Activated gamma-delta T cell treated with anti-CD3 and anti-CD28 coated beads, Interleukin-2, amount 50 U/mL, for 16 hours (primary cell): ENCODE measurements at regions not wholly inside any gene's neighbourhood (a gene's known extent, or its start where the extent isn't known, plus 50 kb on each side); places are given as distances from the start of the nearest gene placed in this dataset.
"Not testable (repeated sequence)": the region's sequence is repeated elsewhere in the genome, so short reads cannot be mapped to it uniquely, and the experiment has no call there.

ENCODE experiments used
- DNase-seq: peaks from one replicate; pipeline ENCODE4 v3.0.0-alpha.2; 2020; ENCODE audit warnings: low read depth

DNA sequence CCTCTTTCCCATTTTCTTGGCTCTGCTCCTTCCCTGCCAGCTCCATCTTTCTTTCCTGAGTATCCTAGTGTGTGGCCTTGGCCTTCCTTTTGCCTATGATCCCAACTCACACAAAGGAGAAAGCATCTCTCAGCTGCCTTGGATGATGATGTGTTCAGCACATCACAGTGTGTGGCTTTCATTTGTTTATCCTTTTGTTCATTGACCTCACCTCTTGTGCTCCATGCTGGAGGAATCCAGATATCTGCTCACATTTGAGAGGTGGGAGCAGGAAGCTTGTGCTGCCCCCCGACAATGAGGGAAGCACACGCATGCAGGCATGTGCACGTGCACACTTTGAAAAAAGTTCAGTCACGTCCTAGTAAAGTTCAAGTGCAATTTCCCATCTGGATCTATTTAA lies 131.0 kb downstream of the SMIM20 start:
- no peak for DNase-seq

DNA sequence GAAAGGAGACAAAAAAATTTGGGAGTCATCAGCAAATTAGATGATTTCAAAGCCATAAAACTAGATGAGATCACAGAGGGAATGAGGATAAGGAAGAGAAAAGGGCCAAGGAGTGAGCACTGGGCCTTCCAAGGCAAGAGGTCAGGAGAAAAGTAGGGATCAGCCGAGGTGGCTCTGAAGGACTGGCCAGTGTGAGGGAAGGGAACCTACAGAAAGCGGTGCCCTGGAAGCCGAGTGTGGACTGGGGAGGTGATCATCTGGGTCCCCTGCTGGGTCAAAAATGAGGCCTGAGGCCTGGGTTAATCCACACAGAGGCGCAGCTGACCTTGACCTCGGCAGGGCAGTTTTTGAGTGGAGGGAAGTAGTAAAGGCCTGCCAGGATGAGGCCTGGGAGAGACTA lies 133.8 kb downstream of the SMIM20 start:
- no peak for DNase-seq

DNA sequence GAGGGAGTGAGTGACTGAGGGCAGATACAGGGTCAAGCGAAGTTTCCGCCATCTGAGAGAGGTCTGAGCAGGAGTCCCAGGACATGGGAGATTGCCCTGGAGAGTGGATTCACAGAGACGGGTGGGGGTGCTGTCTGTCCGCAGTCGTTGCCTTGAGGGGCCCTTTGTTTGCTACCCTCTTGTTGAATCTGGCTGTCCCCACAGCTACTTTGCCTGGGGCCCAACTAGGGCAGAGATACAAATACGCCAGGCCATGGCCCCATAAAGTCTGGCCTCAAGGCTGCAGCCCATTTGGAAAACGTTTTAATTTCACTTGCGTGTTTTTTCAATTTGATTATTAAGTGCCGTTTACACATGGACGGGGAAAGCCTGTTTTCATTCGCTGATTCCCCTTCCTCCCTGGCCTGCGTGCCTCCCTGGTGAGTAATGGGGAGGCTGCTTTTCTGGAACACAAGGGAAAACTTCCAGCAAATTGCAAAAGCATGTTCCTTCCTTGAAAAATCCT lies 134.4 kb downstream of the SMIM20 start:
- DNase-seq: no peak

DNA sequence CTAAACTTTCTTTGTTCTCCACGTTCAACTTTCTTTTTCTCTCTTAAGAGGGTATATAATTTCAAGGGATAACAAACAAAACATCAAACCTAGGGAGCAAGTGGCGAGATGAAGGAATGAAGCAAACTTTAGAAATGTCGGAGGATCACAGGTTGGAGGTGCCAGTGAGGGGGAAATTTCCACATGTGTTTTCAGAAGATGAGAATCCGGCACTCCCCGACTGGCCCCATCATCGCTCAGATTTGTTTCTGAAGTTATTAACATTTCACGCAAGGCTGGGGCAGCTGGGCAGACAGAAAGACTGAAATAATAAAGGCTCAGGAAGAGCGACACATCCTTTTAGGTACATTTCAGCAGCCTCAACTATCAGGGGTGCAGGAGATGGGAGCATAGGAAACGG lies 134.9 kb downstream of the SMIM20 start:
- DNase-seq: no peak

DNA sequence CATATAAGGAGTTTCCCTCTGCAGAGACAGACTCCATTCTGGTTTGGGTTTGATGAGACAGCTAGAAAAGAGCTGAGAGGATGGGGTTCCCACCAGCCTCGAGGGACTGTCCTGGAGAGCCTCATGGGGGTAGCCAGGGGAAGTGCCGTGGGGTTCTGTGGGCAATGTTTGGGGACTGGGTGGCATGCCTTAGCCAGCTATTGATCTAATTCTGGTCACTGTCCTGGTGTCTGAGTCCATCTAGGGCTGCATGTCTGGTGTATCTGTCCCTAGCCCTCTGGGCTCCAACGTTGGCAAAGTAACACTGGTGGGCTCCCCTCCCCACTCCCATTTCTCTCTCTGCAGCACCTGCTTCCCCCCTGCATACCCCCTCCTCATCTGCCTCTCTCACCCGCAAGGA lies 135.4 kb downstream of the SMIM20 start:
- no peak for DNase-seq

DNA sequence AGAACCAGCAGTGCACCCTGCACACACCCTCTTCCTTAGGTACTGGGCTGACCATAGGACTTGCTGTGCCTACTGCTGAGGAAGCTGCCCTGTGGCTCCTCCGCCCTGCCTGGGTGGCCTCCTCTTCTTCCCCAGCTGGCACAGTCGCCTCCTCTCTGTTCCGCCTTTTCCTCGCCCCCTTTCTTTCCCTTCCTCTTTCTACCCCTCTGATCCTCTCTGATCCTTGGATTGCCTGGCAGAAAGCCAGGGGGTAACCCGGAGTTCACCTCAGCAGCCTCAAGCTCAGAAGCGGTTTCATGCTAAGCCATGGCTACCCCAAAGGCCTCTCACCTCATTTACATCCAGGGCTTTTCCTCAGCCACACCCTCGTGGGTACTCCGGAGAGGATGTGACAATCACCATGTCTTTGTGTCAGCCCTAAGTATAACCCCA lies 136.2 kb downstream of the SMIM20 start:
- DNase-seq: no peak

DNA sequence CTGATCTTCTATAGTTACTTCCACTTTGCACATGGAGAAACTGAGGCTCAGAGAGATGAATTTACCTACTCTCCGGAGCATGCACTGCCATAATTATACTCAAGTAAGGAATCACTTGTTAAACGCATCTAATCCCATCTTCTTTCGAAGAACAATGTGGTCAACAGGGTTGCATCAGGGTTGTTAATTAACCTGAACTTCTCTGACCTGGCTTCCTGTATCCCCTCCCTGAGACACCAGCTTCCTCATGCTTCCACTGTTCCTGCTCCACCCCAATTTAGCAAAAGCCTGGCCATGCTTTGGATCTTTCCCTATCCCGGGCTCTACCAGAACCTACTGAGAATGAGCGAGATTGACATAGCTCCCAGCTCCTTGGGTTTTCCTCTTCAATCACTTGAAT lies 136.7 kb downstream of the SMIM20 start:
- DNase-seq: no peak

DNA sequence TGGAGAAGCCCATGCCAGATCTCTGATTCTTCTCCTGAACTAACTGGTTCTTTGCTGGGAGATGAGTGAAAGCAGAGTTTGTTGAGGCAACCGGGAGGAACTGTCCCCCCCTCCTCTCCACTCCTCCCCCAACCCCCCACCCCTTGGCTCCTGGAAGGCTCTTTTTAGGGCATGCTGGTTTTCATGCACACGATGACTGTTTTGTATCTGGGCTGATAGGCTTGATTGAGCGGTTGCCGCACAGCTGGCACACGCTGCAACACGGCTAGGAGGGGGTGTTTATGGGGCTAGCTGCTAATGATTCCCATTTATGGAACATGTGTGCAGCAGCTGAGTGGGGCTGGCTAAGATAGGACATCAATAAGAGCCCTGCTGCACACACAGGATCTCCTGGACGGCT lies 137.2 kb downstream of the SMIM20 start:
- DNase-seq: no peak

DNA sequence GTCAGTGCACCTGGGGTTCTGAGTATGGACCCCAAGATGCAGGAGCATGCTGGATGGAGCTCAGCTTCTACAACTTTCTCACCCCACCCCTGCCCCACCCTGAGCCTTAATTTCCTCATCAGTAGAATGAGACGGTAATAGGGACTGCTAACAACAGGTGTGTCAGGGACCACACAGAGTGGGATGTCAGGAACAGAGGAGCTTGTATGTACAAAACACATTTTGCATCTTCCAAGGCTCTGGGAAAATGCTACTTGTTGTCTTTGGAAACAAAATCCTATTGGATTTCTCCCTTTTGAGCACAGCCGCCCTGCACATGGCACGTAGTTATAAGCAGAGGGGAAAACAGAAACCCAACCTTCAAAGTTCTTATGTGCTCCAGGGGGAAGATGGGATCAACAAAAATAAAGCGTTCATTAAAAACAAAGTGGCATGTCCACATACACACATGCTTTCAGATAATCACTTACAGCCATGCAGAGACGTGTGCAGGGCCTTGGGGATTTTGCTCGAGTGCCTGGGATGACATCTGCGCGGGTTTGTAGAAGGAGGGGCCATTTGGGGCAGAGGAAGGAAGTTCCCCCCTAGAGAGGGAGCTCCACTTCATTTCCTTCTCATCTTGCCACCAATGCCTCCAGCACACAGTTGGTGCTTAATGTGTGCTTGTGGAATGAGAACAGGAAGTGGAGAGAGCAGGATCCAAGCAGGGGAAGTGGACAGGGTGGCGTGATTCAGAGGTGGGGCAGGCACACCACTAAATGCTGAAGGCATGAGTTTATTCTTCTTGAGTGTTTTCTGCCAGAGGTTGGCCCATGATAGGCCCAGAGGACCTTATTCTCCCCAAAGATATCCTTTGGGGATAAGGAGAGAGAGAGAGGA lies 138.9 kb downstream of the SMIM20 start:
- no peak for DNase-seq

DNA sequence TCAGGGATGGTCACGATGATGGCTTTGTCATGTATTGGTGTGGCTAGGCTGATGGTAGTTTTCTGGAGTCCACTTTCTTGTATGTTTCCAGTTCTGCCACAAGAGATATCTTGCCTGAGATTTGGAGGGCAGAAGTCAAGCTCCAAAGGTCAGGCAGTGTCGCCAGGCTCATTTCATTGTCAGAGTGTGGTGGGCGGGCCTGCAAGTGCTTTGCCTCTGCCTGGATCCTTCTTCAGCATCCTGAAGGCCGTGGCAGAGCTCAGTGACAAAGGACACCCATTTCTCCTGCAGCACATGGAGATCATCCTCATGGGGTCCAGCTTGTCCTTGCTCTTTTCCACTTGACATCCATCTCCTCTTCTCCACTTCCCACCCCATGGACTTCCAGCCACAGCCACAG lies 139.7 kb downstream of the SMIM20 start:
- DNase-seq: no peak

DNA sequence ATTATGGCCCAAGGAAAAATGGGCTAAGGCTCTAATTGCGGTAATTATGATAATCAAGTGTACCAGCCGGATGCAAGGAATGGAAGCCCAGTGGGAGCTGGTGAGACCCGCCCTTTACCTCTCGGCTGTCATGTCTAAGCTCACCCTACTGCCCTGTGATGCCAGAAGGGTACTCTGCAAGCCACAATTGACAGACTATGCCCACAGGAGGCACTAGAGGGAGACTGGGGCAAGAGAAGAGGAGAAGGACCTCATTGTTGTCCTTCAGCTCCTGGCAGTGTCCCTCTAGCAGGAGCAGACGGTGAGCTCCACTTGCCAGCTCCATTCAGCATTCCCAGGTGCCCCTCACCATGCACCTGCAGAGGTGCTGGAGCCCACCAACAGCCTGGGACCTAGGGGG lies 141.8 kb downstream of the SMIM20 start:
- no peak for DNase-seq

DNA sequence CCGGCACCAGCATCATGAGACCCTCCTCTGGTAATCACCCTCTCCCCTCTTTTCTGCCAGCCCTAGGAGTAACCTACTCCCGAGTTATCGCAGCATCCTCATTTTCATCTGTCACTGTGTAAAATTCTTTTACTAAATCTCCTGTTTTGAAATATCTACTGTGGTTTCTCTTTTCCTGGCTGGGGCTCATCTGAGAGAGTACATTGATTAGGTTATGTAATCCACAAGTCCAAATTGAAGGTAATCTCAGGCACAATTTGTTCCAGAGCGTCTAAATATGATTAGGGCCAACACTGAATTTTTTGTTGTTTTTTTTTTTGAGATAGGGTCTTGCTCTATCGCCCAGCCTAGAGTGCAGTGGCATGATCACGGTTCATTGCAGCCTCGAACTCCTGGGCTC lies 142.4 kb downstream of the SMIM20 start:
- no peak for DNase-seq

DNA sequence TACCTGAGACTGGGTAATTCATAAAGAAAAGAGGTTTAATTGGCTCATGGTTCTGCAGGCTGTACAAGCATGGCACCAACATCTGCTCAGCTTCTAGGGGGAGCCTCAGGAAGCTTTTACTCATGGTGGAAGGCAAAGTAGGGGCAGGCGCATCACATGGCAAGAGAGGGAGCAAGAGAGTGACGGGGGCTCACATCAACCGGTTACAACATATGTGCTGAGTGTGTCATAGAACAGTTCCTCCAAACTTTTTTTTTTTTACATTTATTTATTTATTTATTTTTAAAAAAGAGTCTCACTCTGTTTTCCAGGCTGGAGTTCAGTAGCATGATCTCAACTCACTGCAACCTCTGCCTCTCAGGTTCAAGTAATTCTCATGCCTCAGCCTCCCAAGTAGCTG lies 143.8 kb downstream of the SMIM20 start:
- not testable (repeated sequence) for DNase-seq

DNA sequence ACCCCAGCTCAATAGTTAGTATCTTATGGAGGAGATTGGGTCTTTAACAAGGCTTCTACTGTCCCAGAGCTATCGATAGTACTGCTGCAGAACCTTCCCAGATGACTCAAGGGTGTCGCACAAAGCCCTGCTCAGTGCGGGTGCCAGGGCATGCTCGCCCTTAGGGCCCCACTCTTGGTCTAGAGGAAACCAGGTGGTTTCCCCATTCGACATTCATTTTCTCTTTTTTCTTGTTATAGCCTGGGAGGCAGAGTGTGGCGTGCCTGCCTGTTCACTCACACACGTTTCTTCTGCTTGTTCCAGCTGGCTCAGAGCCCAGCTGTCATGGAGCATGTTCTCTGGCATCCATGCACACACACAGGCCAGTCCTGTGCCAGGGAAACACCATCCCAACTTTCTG lies 144.5 kb downstream of the SMIM20 start:
- no peak for DNase-seq

DNA sequence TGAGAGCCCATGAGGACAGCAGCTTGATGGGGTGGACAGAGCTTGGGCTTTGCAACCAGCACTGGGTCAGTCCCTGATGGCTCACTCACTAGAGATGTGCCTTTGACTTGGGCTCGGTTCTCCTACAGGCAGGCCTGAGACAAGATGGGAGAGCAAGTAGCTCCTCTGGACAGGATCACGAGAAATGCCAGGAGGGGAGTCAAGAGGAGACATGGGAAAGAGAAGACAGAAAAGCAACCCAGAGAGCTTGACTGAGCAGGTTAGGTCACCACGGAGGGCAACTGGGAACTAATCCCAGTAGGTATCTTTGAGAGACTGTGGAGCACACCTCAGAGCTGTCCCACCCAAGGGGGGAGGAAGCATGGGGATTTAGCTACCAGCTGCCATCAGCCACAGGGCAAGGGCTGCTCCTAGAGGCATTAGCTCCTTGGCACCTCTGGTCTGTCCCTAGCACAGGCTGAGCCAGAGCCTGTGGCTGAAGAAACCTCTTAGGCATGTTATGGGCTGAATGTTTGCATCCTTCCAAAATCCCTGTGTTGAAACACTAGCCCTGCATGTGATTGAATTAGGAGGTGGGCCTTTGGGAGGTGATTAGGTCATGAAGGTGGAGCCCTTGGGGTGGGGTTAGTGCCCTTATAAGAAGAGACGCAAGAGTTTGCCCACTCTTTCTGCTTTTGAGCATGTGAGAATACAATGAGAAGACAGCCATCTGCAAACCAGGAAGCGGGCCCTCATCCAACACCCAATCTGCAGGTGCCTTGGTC lies 145.6 kb downstream of the SMIM20 start:
- no peak for DNase-seq

DNA sequence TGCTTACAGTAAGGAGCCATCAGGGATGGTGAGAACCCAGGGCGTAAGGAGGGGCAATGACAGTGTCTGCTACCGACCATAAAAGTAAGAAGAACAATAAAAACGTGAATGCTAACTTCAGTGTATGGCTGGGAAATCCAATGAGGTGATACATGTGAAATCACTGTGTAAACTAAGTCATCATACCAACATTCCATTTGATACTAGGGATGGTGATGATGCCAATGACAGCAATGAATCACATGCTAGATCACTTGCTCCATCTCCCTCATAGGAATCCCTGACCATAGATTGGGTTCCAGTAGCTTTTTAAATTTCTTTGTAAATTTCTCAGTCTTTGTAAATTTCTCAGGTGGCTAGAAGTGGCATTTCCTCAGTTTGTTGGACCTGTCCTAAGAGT lies 146.3 kb downstream of the SMIM20 start:
- DNase-seq: no peak

DNA sequence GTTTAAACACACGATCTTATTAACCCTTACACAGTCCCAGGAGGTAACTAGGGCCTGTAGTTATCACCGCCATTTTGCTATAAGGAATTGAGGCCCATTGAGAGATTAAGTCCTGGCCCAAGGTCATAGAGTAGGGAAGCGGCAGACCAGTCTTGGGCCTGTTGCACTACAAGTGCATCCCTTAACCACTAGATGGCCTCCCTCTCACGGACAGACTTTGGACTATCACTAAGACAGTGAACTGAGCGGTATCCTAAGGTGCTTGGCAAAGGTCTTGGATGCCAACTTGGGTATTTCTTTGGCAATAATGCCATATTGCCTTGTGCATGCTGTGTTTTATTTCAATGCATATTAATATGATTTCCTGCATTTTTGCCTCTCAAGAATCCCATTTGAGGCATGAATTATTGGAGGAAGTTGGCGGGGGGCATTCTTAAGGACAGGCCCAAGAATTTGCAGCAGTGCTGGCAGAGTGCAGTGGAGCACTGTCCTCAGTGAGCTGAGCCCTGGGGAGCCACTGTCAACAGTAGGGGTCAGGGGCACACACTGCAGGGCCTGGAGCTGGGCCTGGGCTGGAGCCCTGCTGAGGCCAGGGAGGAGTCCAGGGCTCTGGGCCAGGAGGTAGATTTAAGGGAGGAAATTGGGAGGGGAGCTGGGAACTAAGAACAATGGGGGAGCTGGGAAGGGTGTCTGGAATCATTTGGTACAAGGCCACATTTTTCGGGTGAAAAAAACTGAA lies 147.4 kb downstream of the SMIM20 start:
- DNase-seq: no peak

DNA sequence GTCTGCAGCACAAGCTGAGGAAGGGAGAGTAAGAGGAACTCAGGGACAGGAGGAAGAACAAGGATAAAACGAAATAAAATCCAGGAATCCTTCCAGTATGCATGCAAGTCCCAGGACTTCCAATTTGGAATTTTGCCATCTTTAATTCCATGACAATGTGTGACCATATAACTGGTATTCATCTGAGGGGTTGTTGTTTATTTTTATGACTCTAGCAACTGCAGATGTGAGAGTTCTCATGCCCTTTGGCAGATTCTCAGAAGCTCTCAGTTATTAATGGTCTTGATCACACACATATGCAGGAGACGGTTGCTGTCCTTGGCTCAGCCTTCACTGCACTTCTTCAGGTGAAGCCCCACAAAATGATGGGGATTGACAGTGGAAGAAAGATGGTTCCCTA lies 148.2 kb downstream of the SMIM20 start:
- no peak for DNase-seq

DNA sequence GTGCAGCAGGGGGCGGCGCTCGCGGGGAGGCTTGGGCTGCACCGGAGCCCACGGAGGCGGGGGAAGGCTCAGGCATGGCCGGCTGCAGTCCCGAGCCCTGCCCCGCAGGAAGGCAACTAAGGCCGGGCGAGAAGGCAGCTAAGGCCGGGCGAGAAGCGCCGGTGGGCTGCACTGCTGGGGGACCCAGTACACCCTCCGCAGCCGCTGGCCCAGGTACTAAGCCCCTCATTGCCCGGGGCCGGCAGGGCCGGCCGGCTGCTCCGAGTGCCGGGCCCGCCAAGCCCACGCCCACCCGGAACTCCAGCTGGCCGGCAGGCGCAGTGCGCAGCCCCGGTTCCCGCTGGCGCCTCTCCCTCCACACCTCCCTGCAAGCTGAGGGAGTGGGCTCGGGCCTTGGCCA lies 150.0 kb downstream of the SMIM20 start:
- DNase-seq: not testable (repeated sequence)

DNA sequence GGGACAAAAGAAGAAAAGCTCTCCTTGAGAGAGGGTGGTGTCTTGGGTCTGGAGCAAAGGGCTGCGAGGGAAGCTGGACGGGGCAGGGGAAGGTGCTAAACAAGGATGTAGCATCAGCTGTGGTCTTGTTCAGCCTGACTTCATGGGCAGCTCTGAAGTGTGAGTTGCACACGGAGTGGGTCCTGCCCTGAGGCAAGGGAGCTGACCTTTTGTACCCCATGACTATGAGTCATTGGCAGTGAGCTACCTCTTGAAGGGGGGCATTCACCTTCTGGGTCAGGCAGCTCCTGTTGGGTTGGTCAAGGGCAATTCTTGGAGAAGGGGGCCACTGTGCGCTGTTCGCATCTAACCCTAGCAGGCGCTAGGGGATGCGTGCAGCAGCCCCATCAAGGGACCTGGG lies 151.8 kb downstream of the SMIM20 start:
- DNase-seq: no peak

DNA sequence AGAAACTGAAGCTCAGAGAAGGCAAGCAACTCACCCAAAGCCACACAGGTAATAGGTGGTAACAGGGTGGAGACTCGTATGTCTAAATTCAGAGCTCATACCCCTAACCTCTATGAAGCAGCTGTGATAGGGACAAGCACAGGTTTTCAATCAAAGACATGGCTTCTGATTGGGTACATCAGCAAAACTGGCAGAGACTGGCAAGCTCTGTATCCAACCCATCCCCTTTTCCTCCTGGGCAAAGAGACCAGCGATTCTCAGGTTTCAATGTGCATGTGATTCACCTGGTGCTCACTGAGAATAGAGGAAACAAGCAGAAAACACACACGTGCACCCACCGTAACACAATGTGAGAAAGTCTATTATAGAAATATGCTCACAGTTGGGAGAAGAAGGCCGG lies 153.0 kb downstream of the SMIM20 start:
- DNase-seq: no peak

DNA sequence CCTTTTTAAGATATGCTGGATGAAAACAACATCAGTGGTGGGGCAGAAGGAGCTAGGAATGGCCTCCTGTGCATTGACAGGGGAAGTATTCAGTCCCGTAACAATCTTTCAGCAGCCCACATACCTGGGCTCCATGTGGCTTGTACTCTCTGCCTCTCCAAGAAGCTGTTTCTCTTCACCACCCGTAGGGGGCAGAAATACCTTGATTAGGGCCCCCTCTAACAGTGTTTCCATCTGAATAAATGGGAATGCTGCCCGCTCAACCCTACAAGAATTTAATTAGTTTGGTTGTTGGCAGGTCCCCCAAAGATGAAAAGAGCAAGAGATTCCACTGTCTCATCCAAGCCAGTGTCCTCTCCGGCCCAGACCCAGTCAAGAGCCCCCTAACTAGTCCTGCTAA lies 155.2 kb downstream of the SMIM20 start:
- no peak for DNase-seq

DNA sequence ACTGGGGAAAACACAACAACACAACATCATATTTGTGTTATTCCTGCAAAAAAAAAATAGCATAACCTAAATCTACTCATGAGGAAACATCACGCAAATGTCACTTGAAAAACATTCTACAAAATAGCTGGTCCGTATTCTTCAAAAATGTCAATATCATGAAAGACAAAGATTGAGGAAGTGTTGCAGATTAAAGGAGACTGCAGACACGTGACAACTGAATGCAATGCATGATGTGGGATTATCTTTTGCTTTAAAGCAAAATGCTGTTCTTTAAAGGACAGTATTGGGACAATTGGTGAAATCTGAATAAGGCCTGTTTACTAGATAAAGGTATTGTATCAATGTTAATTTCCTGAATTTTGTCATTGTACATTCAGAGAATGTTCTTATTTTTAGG lies 157.7 kb downstream of the SMIM20 start:
- DNase-seq: no peak
